Fibroblast of villous mesenchyme (primary cell): ENCODE measurements at regions not wholly inside any gene's neighbourhood (a gene's known extent, or its start where the extent isn't known, plus 50 kb on each side); places are given as distances from the start of the nearest gene placed in this dataset.
A peak's percentile ranks its signal among the peaks of the same experiment; 100 is the strongest.
"Not testable (repeated sequence)": the region's sequence is repeated elsewhere in the genome, so short reads cannot be mapped to it uniquely, and the experiment has no call there.

ENCODE experiments used
- DNase-seq: peaks from one replicate; pipeline ENCODE4 v3.0.0-alpha.2; 2010; ENCODE audit warnings: low read depth
- H3K4me3 ChIP-seq: 2 replicates; pipeline ENCODE4 v1.5.1; 2011; ENCODE audit warnings: low read depth, mild to moderate bottlenecking, low read length
- CTCF ChIP-seq: IDR thresholded peaks from 2 replicates; pipeline ENCODE4 v1.5.1; 2012; ENCODE audit warnings: low read depth, mild to moderate bottlenecking, low read length; ENCODE audit not compliant: insufficient read depth

- H3K4me3 ChIP-seq = no peak overlapping the region
- TF ChIP-seq CTCF = no peak
- DNase-seq = no peak
Observed at GRCh38 chr6:27119329-27119728, 128.2 kb upstream of the PRSS16 start.

- no peak for TF ChIP-seq CTCF
- H3K4me3 ChIP-seq = no peak overlapping the region
- DNase-seq = no peak
Observed at GRCh38 chr6:27119761-27120160, 127.7 kb upstream of the PRSS16 start.

GRCh38 chr6:27121640-27122039 is 125.9 kb upstream of the PRSS16 start:
- TF ChIP-seq CTCF = no peak
- no peak overlapping the region for H3K4me3 ChIP-seq
- no peak for DNase-seq

DNA sequence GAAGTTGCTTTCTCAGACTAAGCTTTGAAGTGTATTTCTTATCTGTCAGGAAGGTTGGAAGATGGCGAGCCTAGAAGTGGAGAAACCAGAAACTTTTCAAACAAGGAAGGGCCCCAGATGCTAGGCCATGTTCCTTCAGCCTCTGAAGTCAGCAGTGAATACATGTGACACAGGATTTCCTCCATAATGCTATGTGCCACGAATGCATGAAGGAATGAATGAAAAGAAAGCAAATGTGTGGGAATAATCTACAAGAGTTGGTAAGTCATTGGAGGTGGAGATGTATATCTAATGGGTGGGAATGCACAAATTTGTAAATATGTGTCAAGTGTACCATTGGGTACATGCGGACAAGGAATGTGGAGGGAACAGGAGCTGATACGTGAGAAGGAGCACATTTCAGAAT is 123.2 kb upstream of the PRSS16 start:
- no peak for TF ChIP-seq CTCF
- no peak overlapping the region for H3K4me3 ChIP-seq
- no peak for DNase-seq

GRCh38 chr6:27126046-27126814 is 121.3 kb upstream of the PRSS16 start:
- H3K4me3 ChIP-seq = no peak overlapping the region
- no peak for DNase-seq
- no peak for TF ChIP-seq CTCF

DNA sequence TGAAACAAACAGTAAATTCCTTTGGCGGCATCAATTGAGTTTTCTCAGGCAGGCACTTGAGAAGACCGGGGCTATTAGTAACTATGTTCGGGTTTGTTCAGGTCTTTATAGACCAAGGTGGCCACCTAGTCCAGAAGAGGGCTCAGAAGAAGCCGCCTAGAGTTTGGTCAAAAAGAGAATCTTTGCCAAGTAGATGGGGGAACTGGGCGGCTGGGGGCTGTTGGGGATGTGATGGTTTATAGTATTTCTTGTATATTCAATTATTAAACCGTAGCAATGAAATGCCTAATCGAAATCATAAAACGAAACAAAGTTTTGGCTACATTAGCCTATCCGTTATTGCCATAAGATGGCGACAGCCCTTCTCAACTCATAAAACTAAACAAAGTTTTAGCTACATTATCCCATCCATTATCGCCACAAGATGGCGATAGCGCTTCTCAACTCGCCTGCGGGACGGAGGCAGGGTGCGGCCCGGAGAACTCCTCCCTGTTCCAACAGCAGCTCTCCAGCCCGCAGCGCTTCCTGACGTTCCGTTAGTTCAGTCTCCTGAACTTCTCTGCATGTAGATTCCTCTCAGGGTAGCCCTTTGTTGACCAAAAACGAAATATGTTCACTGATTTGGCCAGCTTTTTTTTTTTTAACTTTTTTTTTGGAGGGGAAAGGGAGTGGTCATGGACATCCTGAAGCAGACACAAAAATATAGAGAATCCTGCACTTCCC is 120.5 kb upstream of the PRSS16 start:
- peak; percentile 74 for TF ChIP-seq CTCF
- H3K4me3 ChIP-seq = peak overlapping the region; percentile 49
- peak; percentile 92 for DNase-seq

- not testable (repeated sequence) for H3K4me3 ChIP-seq, DNase-seq
Observed at GRCh38 chr6:27127874-27128273, 119.6 kb upstream of the PRSS16 start.
